HG02870 (cell line): ENCODE measurements at regions not wholly inside any gene's neighbourhood (a gene's known extent, or its start where the extent isn't known, plus 50 kb on each side); places are given as distances from the start of the nearest gene placed in this dataset.
A peak's percentile ranks its signal among the peaks of the same experiment; 100 is the strongest.
"Not testable (repeated sequence)": the region's sequence is repeated elsewhere in the genome, so short reads cannot be mapped to it uniquely, and the experiment has no call there.

ENCODE experiments used
- ATAC-seq: cut with Tn5 transposase; IDR thresholded peaks from one replicate; pipeline ENCODE4 v1.9.1; 2021; ENCODE audit warnings: mild to moderate bottlenecking, moderate library complexity; ENCODE audit not compliant: unreplicated experiment

- not testable (repeated sequence) for ATAC-seq
Measured at GRCh38 chr3:125914608-125915436, 54.2 kb upstream of the ROPN1B start.

- ATAC-seq = not testable (repeated sequence)
Measured at GRCh38 chr3:125915437-125915787, 53.6 kb upstream of the ROPN1B start.

GRCh38 chr3:125915792-125916375, 53.1 kb upstream of the ROPN1B start:
- peak; percentile 88 for ATAC-seq

- peak; percentile 73 for ATAC-seq
Measured at GRCh38 chr3:125916376-125916978, 52.5 kb upstream of the ROPN1B start.

- ATAC-seq = not testable (repeated sequence)
Measured at GRCh38 chr3:125917020-125917549, 51.9 kb upstream of the ROPN1B start.

GRCh38 chr3:125918024-125918423, 51.0 kb upstream of the ROPN1B start:
- not testable (repeated sequence) for ATAC-seq

GRCh38 chr3:125918451-125918850, 50.5 kb upstream of the ROPN1B start:
- ATAC-seq = not testable (repeated sequence)

GRCh38 chr3:125918866-125919265, 50.1 kb upstream of the ROPN1B start:
- not testable (repeated sequence) for ATAC-seq
